ENCODE measurements at regions not wholly inside any gene's neighbourhood (a gene's known extent, or its start where the extent isn't known, plus 50 kb on each side); places are given as distances from the start of the nearest gene placed in this dataset.
"Not testable (repeated sequence)": the region's sequence is repeated elsewhere in the genome, so short reads cannot be mapped to it uniquely, and the experiment has no call there.

- H4K20me1 ChIP-seq (ENCODE audit: insufficient read depth, low read length), result no peaks in the 10 kb centered on the region
- H2AFZ ChIP-seq (ENCODE audit: low read length), result no peak overlapping the region
- H3K79me2 ChIP-seq (ENCODE audit: insufficient read depth, low read length), result no peaks in the 10 kb centered on the region
- peaks cover 5% of the 10 kb centered on the region for H3K4me1 ChIP-seq (ENCODE audit: insufficient read depth, low read length, severe bottlenecking)
- TF ChIP-seq, protein P1, sequence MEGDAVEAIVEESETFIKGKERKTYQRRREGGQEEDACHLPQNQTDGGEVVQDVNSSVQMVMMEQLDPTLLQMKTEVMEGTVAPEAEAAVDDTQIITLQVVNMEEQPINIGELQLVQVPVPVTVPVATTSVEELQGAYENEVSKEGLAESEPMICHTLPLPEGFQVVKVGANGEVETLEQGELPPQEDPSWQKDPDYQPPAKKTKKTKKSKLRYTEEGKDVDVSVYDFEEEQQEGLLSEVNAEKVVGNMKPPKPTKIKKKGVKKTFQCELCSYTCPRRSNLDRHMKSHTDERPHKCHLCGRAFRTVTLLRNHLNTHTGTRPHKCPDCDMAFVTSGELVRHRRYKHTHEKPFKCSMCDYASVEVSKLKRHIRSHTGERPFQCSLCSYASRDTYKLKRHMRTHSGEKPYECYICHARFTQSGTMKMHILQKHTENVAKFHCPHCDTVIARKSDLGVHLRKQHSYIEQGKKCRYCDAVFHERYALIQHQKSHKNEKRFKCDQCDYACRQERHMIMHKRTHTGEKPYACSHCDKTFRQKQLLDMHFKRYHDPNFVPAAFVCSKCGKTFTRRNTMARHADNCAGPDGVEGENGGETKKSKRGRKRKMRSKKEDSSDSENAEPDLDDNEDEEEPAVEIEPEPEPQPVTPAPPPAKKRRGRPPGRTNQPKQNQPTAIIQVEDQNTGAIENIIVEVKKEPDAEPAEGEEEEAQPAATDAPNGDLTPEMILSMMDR (IDR thresholded peaks at IDR 0.05; ENCODE audit: low read length), result no peak
- TF ChIP-seq EZH2 (IDR thresholded peaks at IDR 0.05; ENCODE audit: borderline replicate concordance, low read length), result no peak
- H3K36me3 ChIP-seq (ENCODE audit: insufficient read depth, low read length), result no peaks in the 10 kb centered on the region
- H3K4me2 ChIP-seq (ENCODE audit: low read length), result no peak overlapping the region
- no peak overlapping the region for H3K4me3 ChIP-seq (ENCODE audit: low read depth, low read length, poor library complexity, severe bottlenecking)
- no peaks in the 10 kb centered on the region for H3K9me3 ChIP-seq (ENCODE audit: low read length)
- H3K27me3 ChIP-seq (ENCODE audit: insufficient read depth, low read length), result no peaks in the 10 kb centered on the region
- no peak overlapping the region for H3K27ac ChIP-seq (ENCODE audit: low read depth, low read length, poor library complexity, severe bottlenecking)
- H3K9me2 ChIP-seq (ENCODE audit: low read depth, low read length), result no peaks in the 10 kb centered on the region
- H3K9ac ChIP-seq (ENCODE audit: low read length), result no peak overlapping the region
- no peaks in the 10 kb centered on the region for H3F3A ChIP-seq (ENCODE audit: insufficient read depth, low read length)
Observed at GRCh38 chr1:174105086-174105485, 54.2 kb upstream of the RABGAP1L start.

GRCh38 chr1:174103766-174104165 lies 55.6 kb upstream of the RABGAP1L start:
- Histone ChIP-seq H3K36me3 (ENCODE audit: insufficient read depth, low read length) (no peaks in the 10 kb centered on the region), H3K27ac (ENCODE audit: low read depth, low read length, poor library complexity, severe bottlenecking) (no peak overlapping the region), H3K9me2 (ENCODE audit: low read depth, low read length) (no peaks in the 10 kb centered on the region), H3F3A (ENCODE audit: insufficient read depth, low read length) (no peaks in the 10 kb centered on the region), H2AFZ (ENCODE audit: low read length) (no peak overlapping the region), H3K79me2 (ENCODE audit: insufficient read depth, low read length) (no peaks in the 10 kb centered on the region), H3K9ac (ENCODE audit: low read length) (no peak overlapping the region), H3K27me3 (ENCODE audit: insufficient read depth, low read length) (no peaks in the 10 kb centered on the region), H3K4me2 (ENCODE audit: low read length) (no peak overlapping the region), H3K4me1 (ENCODE audit: insufficient read depth, low read length, severe bottlenecking) (no peaks in the 10 kb centered on the region), H3K4me3 (ENCODE audit: low read depth, low read length, poor library complexity, severe bottlenecking) (no peak overlapping the region), H3K9me3 (ENCODE audit: low read length) (no peaks in the 10 kb centered on the region), H4K20me1 (ENCODE audit: insufficient read depth, low read length) (no peaks in the 10 kb centered on the region)
- no peak for TF ChIP-seq EZH2 (IDR thresholded peaks at IDR 0.05; ENCODE audit: borderline replicate concordance, low read length)
- TF ChIP-seq, protein P1 (IDR thresholded peaks at IDR 0.05; ENCODE audit: low read length), result no peak

GRCh38 chr1:174101976-174102375 lies 57.3 kb upstream of the RABGAP1L start:
- H3K27ac ChIP-seq (ENCODE audit: low read depth, low read length, poor library complexity, severe bottlenecking); H3K9me2 ChIP-seq (ENCODE audit: low read depth, low read length); H3K36me3 ChIP-seq (ENCODE audit: insufficient read depth, low read length); H3K9ac ChIP-seq (ENCODE audit: low read length); H2AFZ ChIP-seq (ENCODE audit: low read length); H4K20me1 ChIP-seq (ENCODE audit: insufficient read depth, low read length); H3K27me3 ChIP-seq (ENCODE audit: insufficient read depth, low read length); H3K4me1 ChIP-seq (ENCODE audit: insufficient read depth, low read length, severe bottlenecking); H3K4me2 ChIP-seq (ENCODE audit: low read length); H3K79me2 ChIP-seq (ENCODE audit: insufficient read depth, low read length); H3F3A ChIP-seq (ENCODE audit: insufficient read depth, low read length); H3K4me3 ChIP-seq (ENCODE audit: low read depth, low read length, poor library complexity, severe bottlenecking); H3K9me3 ChIP-seq (ENCODE audit: low read length): not testable (repeated sequence)

DNA sequence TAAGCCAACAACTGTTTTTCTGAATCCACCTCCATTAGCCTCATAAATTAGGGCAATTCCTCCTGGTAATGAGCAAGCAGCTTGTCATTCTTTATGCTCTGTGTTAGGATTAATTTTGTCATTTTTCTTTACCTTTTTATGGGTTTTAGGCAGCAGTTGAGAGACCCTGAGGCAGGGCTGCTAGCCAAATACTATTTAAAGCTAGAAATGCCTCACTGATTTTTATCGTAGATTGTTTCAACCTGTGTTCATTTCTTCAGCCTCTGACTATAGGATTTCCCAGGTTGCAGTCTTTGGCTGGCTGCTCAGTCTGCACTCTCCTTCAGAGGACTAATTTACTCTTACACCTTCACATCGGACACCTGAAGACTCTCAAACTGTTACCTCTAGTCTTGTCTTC lies 61.9 kb upstream of the RABGAP1L start:
- H3K9me3 ChIP-seq (ENCODE audit: low read length), result no peaks in the 10 kb centered on the region
- no peak overlapping the region for H3K27ac ChIP-seq (ENCODE audit: low read depth, low read length, poor library complexity, severe bottlenecking)
- no peaks in the 10 kb centered on the region for H3K27me3 ChIP-seq (ENCODE audit: insufficient read depth, low read length)
- TF ChIP-seq EZH2 (IDR thresholded peaks at IDR 0.05; ENCODE audit: borderline replicate concordance, low read length), result no peak
- TF ChIP-seq, protein P1 (IDR thresholded peaks at IDR 0.05; ENCODE audit: low read length), result no peak
- no peaks in the 10 kb centered on the region for H3F3A ChIP-seq (ENCODE audit: insufficient read depth, low read length)
- no peaks in the 10 kb centered on the region for H3K4me1 ChIP-seq (ENCODE audit: insufficient read depth, low read length, severe bottlenecking)
- no peaks in the 10 kb centered on the region for H3K9me2 ChIP-seq (ENCODE audit: low read depth, low read length)
- H3K79me2 ChIP-seq (ENCODE audit: insufficient read depth, low read length), result no peaks in the 10 kb centered on the region
- H2AFZ ChIP-seq (ENCODE audit: low read length), result no peak overlapping the region
- H3K36me3 ChIP-seq (ENCODE audit: insufficient read depth, low read length), result no peaks in the 10 kb centered on the region
- no peak overlapping the region for H3K9ac ChIP-seq (ENCODE audit: low read length)
- no peak overlapping the region for H3K4me3 ChIP-seq (ENCODE audit: low read depth, low read length, poor library complexity, severe bottlenecking)
- H4K20me1 ChIP-seq (ENCODE audit: insufficient read depth, low read length), result no peaks in the 10 kb centered on the region
- H3K4me2 ChIP-seq (ENCODE audit: low read length), result no peak overlapping the region
